ENCODE measurements at regions not wholly inside any gene's neighbourhood (a gene's known extent, or its start where the extent isn't known, plus 50 kb on each side); places are given as distances from the start of the nearest gene placed in this dataset.

- no peak for TF ChIP-seq CTCF (IDR thresholded peaks at IDR 0.05; ENCODE audit: low read depth, low read length)
- no peak for DNase-seq (ENCODE audit: extremely low read depth, low read depth)
Observed at GRCh38 chr6:40163924-40164323, 229.7 kb upstream of the MOCS1 start.

GRCh38 chr6:40162074-40162473 is 227.8 kb upstream of the MOCS1 start:
- no peak for TF ChIP-seq CTCF (IDR thresholded peaks at IDR 0.05; ENCODE audit: low read depth, low read length)
- no peak for DNase-seq (ENCODE audit: extremely low read depth, low read depth)

- DNase-seq (ENCODE audit: extremely low read depth, low read depth), result no peak
- TF ChIP-seq CTCF (IDR thresholded peaks at IDR 0.05; ENCODE audit: low read depth, low read length), result no peak
Observed at GRCh38 chr6:40160826-40161225, 226.6 kb upstream of the MOCS1 start.

GRCh38 chr6:40159865-40160264 is 225.6 kb upstream of the MOCS1 start:
- DNase-seq (ENCODE audit: extremely low read depth, low read depth), result no peak
- no peak for TF ChIP-seq CTCF (IDR thresholded peaks at IDR 0.05; ENCODE audit: low read depth, low read length)

- no peak for TF ChIP-seq CTCF (IDR thresholded peaks at IDR 0.05; ENCODE audit: low read depth, low read length)
- no peak for DNase-seq (ENCODE audit: extremely low read depth, low read depth)
Observed at GRCh38 chr6:40152701-40153436, 218.6 kb upstream of the MOCS1 start.

- TF ChIP-seq CTCF (IDR thresholded peaks at IDR 0.05; ENCODE audit: low read depth, low read length), result no peak
Observed at GRCh38 chr6:40152196-40152595, 217.9 kb upstream of the MOCS1 start.

GRCh38 chr6:40148882-40149573 is 214.8 kb upstream of the MOCS1 start:
- no peak for DNase-seq (ENCODE audit: extremely low read depth, low read depth)
- no peak for TF ChIP-seq CTCF (IDR thresholded peaks at IDR 0.05; ENCODE audit: low read depth, low read length)

More at GRCh38 chr6:40152196-40152595, 217.9 kb upstream of the MOCS1 start:
- DNase-seq (ENCODE audit: extremely low read depth, low read depth), result no peak
